Calu3 (cell line): ENCODE measurements at regions not wholly inside any gene's neighbourhood (a gene's known extent, or its start where the extent isn't known, plus 50 kb on each side); places are given as distances from the start of the nearest gene placed in this dataset.

Experiments
- BruUV-seq: library from RNA; stranded (reverse); fragments of 400-500 nt; replicated peaks from 2 replicates; lab custom pipeline; 2021; lab: Mats Ljungman, UMichigan
- CTCF ChIA-PET: fragments of 300-600 bp; sonication (Branson Sonifier 250); formaldehyde crosslinking; loops from one replicate; lab custom pipeline; 2022; ENCODE audit warnings: antibody characterized with exemption; lab: Charles Lee
- DNase-seq: peaks from one replicate; pipeline ENCODE4 v3.0.0; 2022
- H3K27ac Mint-ChIP-seq: one replicate; pipeline ENCODE4 v1.8.0; 2022; ENCODE audit warnings: mixed read lengths; ENCODE audit not compliant: unreplicated experiment
- H3K27me3 Mint-ChIP-seq: one replicate; pipeline ENCODE4 v1.8.0; 2022; ENCODE audit warnings: mixed read lengths; ENCODE audit not compliant: unreplicated experiment
- H3K36me3 Mint-ChIP-seq: one replicate; pipeline ENCODE4 v1.8.0; 2022; ENCODE audit warnings: mild to moderate bottlenecking, moderate library complexity, mixed read lengths; ENCODE audit not compliant: insufficient read depth, unreplicated experiment
- H3K4me1 Mint-ChIP-seq: one replicate; pipeline ENCODE4 v1.8.0; 2022; ENCODE audit warnings: mild to moderate bottlenecking, low read depth, mixed read lengths; ENCODE audit not compliant: unreplicated experiment
- H3K4me3 Mint-ChIP-seq: one replicate; pipeline ENCODE4 v1.8.0; 2022; ENCODE audit warnings: mild to moderate bottlenecking, low read depth, moderate library complexity, mixed read lengths; ENCODE audit not compliant: unreplicated experiment
- H3K9me3 Mint-ChIP-seq: one replicate; pipeline ENCODE4 v1.8.0; 2022; ENCODE audit warnings: low read depth, mixed read lengths; ENCODE audit not compliant: unreplicated experiment
- intact Hi-C: fragments of 100-400 bp; cut with micrococcal nuclease; formaldehyde crosslinking; loops from one replicate; pipeline ENCODE4 v1.10.0; 2022; ENCODE audit not compliant: unreplicated experiment
- TF ChIP-seq, protein P1 (sequence below): fragments of 200-600 bp; IDR thresholded peaks from one replicate; pipeline ENCODE4 v1.8.0; 2022; ENCODE audit warnings: antibody characterized with exemption; ENCODE audit not compliant: unreplicated experiment

GRCh38 chr1:221429264-221429663, 312.6 kb downstream of the DUSP10 start:
- Mint-ChIP-seq H3K4me1 (no peaks in the 10 kb centered on the region), H3K27me3 (no peaks in the 10 kb centered on the region), H3K36me3 (no peaks in the 10 kb centered on the region), H3K9me3 (peaks cover 9% of the 10 kb centered on the region), H3K4me3 (no peak overlapping the region), H3K27ac (no peak overlapping the region)
- DNase-seq, result no peak
- intact Hi-C loops, result no loop called here
- TF ChIP-seq, protein P1, sequence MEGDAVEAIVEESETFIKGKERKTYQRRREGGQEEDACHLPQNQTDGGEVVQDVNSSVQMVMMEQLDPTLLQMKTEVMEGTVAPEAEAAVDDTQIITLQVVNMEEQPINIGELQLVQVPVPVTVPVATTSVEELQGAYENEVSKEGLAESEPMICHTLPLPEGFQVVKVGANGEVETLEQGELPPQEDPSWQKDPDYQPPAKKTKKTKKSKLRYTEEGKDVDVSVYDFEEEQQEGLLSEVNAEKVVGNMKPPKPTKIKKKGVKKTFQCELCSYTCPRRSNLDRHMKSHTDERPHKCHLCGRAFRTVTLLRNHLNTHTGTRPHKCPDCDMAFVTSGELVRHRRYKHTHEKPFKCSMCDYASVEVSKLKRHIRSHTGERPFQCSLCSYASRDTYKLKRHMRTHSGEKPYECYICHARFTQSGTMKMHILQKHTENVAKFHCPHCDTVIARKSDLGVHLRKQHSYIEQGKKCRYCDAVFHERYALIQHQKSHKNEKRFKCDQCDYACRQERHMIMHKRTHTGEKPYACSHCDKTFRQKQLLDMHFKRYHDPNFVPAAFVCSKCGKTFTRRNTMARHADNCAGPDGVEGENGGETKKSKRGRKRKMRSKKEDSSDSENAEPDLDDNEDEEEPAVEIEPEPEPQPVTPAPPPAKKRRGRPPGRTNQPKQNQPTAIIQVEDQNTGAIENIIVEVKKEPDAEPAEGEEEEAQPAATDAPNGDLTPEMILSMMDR, result no peak
- BruUV-seq, result no TSS peak
- CTCF ChIA-PET, result no interaction called here

- TF ChIP-seq, protein P1, result no peak
- CTCF ChIA-PET, result no interaction called here
- intact Hi-C loops, result loop anchor here (10.0 kb wide), 2 partner anchors 196 to 316 kb away; no protein-coding TSS in a partner anchor
- Mint-ChIP-seq H3K27me3 (no peaks in the 10 kb centered on the region), H3K4me1 (no peaks in the 10 kb centered on the region), H3K9me3 (peaks cover 9% of the 10 kb centered on the region), H3K4me3 (no peak overlapping the region), H3K36me3 (no peaks in the 10 kb centered on the region), H3K27ac (no peak overlapping the region)
- BruUV-seq, result no TSS peak
- DNase-seq, result no peak
Observed at GRCh38 chr1:221430152-221430960, 311.5 kb downstream of the DUSP10 start.

GRCh38 chr1:221431068-221431651, 310.7 kb downstream of the DUSP10 start:
- BruUV-seq, result no TSS peak
- peaks cover 9% of the 10 kb centered on the region for H3K9me3 Mint-ChIP-seq
- intact Hi-C loops, result loop anchor here (10.0 kb wide), 2 partner anchors 196 to 316 kb away; no protein-coding TSS in a partner anchor

GRCh38 chr1:221431961-221432360, 309.9 kb downstream of the DUSP10 start:
- no peaks in the 10 kb centered on the region for H3K4me1 Mint-ChIP-seq

More at GRCh38 chr1:221431068-221431651, 310.7 kb downstream of the DUSP10 start:
- no peaks in the 10 kb centered on the region for H3K4me1 Mint-ChIP-seq
- H3K27me3 Mint-ChIP-seq, result no peaks in the 10 kb centered on the region
- CTCF ChIA-PET, result interaction anchor here (0.7 kb wide), 1 partner anchor 167 kb away, joined by 6 read pairs; no protein-coding TSS in a partner anchor
- TF ChIP-seq, protein P1, result no peak
- H3K36me3 Mint-ChIP-seq, result no peaks in the 10 kb centered on the region
- no peak overlapping the region for H3K27ac Mint-ChIP-seq
- no peak for DNase-seq
- H3K4me3 Mint-ChIP-seq, result no peak overlapping the region

More at GRCh38 chr1:221431961-221432360, 309.9 kb downstream of the DUSP10 start:
- intact Hi-C loops, result loop anchor here (10.0 kb wide), 2 partner anchors 197 to 317 kb away; no protein-coding TSS in a partner anchor
- TF ChIP-seq, protein P1, result no peak
- peaks cover 4% of the 10 kb centered on the region for H3K9me3 Mint-ChIP-seq
- no peak for DNase-seq
- CTCF ChIA-PET, result interaction anchor here (0.7 kb wide), 1 partner anchor 168 kb away, joined by 6 read pairs; no protein-coding TSS in a partner anchor
- no TSS peak for BruUV-seq
- H3K4me3 Mint-ChIP-seq, result no peak overlapping the region
- no peak overlapping the region for H3K27ac Mint-ChIP-seq
- H3K27me3 Mint-ChIP-seq, result no peaks in the 10 kb centered on the region
- H3K36me3 Mint-ChIP-seq, result no peaks in the 10 kb centered on the region
